Adrenal gland (tissue), 5 donors: ENCODE measurements at regions not wholly inside any gene's neighbourhood (a gene's known extent, or its start where the extent isn't known, plus 50 kb on each side); places are given as distances from the start of the nearest gene placed in this dataset.

Experiments
- CTCF ChIP-seq, 6 experiments: fragments of 450-650 bp in 4 of 6; fragments of 200-600 bp in 2 of 6; sonication (generic) in 1 of 6; IDR thresholded peaks; 1 replicate in 5 of 6; 2 replicates in 1 of 6; pipeline versions ENCODE4 v1.5.1 to v1.8.0; 2016 to 2021; ENCODE audit warnings: antibody characterized with exemption in 6 of 6, mild to moderate bottlenecking in 2 of 6, moderate library complexity in 1 of 6
- POLR2A ChIP-seq, 2 donors: fragments of 450-650 bp; IDR thresholded peaks; one replicate each; pipeline ENCODE4 v1.6.1; 2017; ENCODE audit warnings: antibody characterized with exemption in 2 of 2, mild to moderate bottlenecking in 2 of 2, moderate library complexity in 1 of 2
- donor health status: DM: no; HTN: no; CAD: no.

- no peak for TF ChIP-seq CTCF (IDR thresholded peaks at IDR 0.05)
- TF ChIP-seq POLR2A (IDR thresholded peaks at IDR 0.05), result no peak
Observed at GRCh38 chr4:63458010-63458409, 951.2 kb downstream of the TECRL start.
